ENCODE measurements at regions not wholly inside any gene's neighbourhood (a gene's known extent, or its start where the extent isn't known, plus 50 kb on each side); places are given as distances from the start of the nearest gene placed in this dataset.

GRCh38 chr1:191255354-191256054 lies 777.8 kb upstream of the BRINP3 start:
- Histone ChIP-seq H3K9me2 (replicated peaks; ENCODE audit: insufficient read depth) (no peaks in the 10 kb centered on the region), H3K9me3 (ENCODE audit: low read depth) (no peaks in the 10 kb centered on the region), H3K79me2 (no peaks in the 10 kb centered on the region), H3K4me1 (ENCODE audit: insufficient read depth) (no peaks in the 10 kb centered on the region), H2AFZ (no peak overlapping the region), H3K27ac (no peak overlapping the region), H3K4me3 (no peak overlapping the region), H4K20me1 (ENCODE audit: insufficient read depth, poor library complexity, severe bottlenecking) (no peaks in the 10 kb centered on the region), H3K27me3 (no peaks in the 10 kb centered on the region), H3K36me3 (replicated peaks; ENCODE audit: insufficient read depth, low read depth) (no peaks in the 10 kb centered on the region), H3K4me2 (no peak overlapping the region)
- DNase-seq (ENCODE audit: low spot score) = no peak
- TF ChIP-seq EZH2phosphoT487 (IDR thresholded peaks at IDR 0.05; ENCODE audit: low read depth, severe bottlenecking, unreplicated experiment) = no peak
- TF ChIP-seq, protein P1, sequence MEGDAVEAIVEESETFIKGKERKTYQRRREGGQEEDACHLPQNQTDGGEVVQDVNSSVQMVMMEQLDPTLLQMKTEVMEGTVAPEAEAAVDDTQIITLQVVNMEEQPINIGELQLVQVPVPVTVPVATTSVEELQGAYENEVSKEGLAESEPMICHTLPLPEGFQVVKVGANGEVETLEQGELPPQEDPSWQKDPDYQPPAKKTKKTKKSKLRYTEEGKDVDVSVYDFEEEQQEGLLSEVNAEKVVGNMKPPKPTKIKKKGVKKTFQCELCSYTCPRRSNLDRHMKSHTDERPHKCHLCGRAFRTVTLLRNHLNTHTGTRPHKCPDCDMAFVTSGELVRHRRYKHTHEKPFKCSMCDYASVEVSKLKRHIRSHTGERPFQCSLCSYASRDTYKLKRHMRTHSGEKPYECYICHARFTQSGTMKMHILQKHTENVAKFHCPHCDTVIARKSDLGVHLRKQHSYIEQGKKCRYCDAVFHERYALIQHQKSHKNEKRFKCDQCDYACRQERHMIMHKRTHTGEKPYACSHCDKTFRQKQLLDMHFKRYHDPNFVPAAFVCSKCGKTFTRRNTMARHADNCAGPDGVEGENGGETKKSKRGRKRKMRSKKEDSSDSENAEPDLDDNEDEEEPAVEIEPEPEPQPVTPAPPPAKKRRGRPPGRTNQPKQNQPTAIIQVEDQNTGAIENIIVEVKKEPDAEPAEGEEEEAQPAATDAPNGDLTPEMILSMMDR (IDR thresholded peaks at IDR 0.05; ENCODE audit: poor library complexity) = no peak
- no peak for TF ChIP-seq EZH2 (IDR thresholded peaks at IDR 0.05; ENCODE audit: borderline replicate concordance)
- 87% methylated on average over 3 of the region's 3 CpGs for WGBS (ENCODE audit: low lambda C conversion rate, missing lambda C conversion rate)

DNA sequence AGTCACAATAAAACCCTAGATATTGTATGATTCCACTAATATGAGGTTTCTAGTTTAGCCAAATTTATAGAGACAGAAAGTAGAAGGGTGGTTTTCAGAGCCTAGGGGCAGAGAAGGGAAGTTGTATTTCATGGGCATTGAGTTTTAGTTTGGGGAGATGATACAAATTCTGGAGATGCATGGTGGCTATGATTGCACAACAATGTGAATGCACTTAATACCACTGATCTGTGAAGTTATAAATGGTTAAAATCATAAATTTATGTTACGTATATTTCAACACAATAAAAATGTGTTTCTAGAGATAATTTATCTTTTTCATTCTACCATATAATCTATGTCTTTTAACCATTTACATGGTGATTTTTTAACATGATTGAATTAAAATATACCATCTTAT lies 779.3 kb upstream of the BRINP3 start:
- TF ChIP-seq EZH2 (IDR thresholded peaks at IDR 0.05; ENCODE audit: borderline replicate concordance) (no peak), EZH2phosphoT487 (IDR thresholded peaks at IDR 0.05; ENCODE audit: low read depth, severe bottlenecking, unreplicated experiment) (no peak)
- TF ChIP-seq, protein P1 (IDR thresholded peaks at IDR 0.05; ENCODE audit: poor library complexity) = no peak
- no peaks in the 10 kb centered on the region for H3K4me1 ChIP-seq (ENCODE audit: insufficient read depth)
- no peaks in the 10 kb centered on the region for H3K27me3 ChIP-seq
- H4K20me1 ChIP-seq (ENCODE audit: insufficient read depth, poor library complexity, severe bottlenecking) = no peaks in the 10 kb centered on the region
- 97% methylated on average over 1 of the region's 1 CpG for WGBS (ENCODE audit: low lambda C conversion rate, missing lambda C conversion rate)
- no peak overlapping the region for H3K4me3 ChIP-seq
- H3K4me2 ChIP-seq = no peak overlapping the region
- H3K36me3 ChIP-seq (replicated peaks; ENCODE audit: insufficient read depth, low read depth) = no peaks in the 10 kb centered on the region
- no peak overlapping the region for H3K27ac ChIP-seq
- H3K79me2 ChIP-seq = no peaks in the 10 kb centered on the region
- no peaks in the 10 kb centered on the region for H3K9me2 ChIP-seq (replicated peaks; ENCODE audit: insufficient read depth)
- DNase-seq (ENCODE audit: low spot score) = no peak
- no peaks in the 10 kb centered on the region for H3K9me3 ChIP-seq (ENCODE audit: low read depth)
- H2AFZ ChIP-seq = no peak overlapping the region

- TF ChIP-seq, protein P1 (IDR thresholded peaks at IDR 0.05; ENCODE audit: poor library complexity) = no peak
- TF ChIP-seq EZH2 (IDR thresholded peaks at IDR 0.05; ENCODE audit: borderline replicate concordance) = no peak
- no peak for TF ChIP-seq EZH2phosphoT487 (IDR thresholded peaks at IDR 0.05; ENCODE audit: low read depth, severe bottlenecking, unreplicated experiment)
- H3K4me2 ChIP-seq = no peak overlapping the region
- H3K36me3 ChIP-seq (replicated peaks; ENCODE audit: insufficient read depth, low read depth) = no peaks in the 10 kb centered on the region
- no peak overlapping the region for H3K27ac ChIP-seq
- H3K79me2 ChIP-seq = no peaks in the 10 kb centered on the region
- no peak overlapping the region for H3K4me3 ChIP-seq
- no peaks in the 10 kb centered on the region for H3K27me3 ChIP-seq
- H3K9me2 ChIP-seq (replicated peaks; ENCODE audit: insufficient read depth) = no peaks in the 10 kb centered on the region
- H4K20me1 ChIP-seq (ENCODE audit: insufficient read depth, poor library complexity, severe bottlenecking) = no peaks in the 10 kb centered on the region
- no peak for DNase-seq (ENCODE audit: low spot score)
- no peaks in the 10 kb centered on the region for H3K9me3 ChIP-seq (ENCODE audit: low read depth)
- 60% methylated on average over 1 of the region's 1 CpG for WGBS (ENCODE audit: low lambda C conversion rate, missing lambda C conversion rate)
- H2AFZ ChIP-seq = no peak overlapping the region
- H3K4me1 ChIP-seq (ENCODE audit: insufficient read depth) = no peaks in the 10 kb centered on the region
Measured at GRCh38 chr1:191260056-191260455, 782.4 kb upstream of the BRINP3 start.
